MM.1S (cell line): ENCODE measurements at regions not wholly inside any gene's neighbourhood (a gene's known extent, or its start where the extent isn't known, plus 50 kb on each side); places are given as distances from the start of the nearest gene placed in this dataset.

Experiments used
- DNase-seq: peaks from one replicate; pipeline ENCODE4 v3.0.0-alpha.2; 2015
- H2AFZ ChIP-seq: fragments of 300-600 bp; sonication (generic); 2 replicates; pipeline ENCODE4 v1.6.0; 2016; ENCODE audit warnings: antibody characterized with exemption, low read length
- H3F3A ChIP-seq: fragments of 300-600 bp; sonication (generic); 2 replicates; pipeline ENCODE4 v1.6.1; 2016; ENCODE audit warnings: mild to moderate bottlenecking, antibody characterized with exemption, low read length, moderate library complexity, mixed read lengths; ENCODE audit not compliant: insufficient read depth
- H3K27ac ChIP-seq: fragments of 300-600 bp; sonication (generic); 2 replicates; pipeline ENCODE4 v1.5.1; 2016; ENCODE audit warnings: mild to moderate bottlenecking, low read length
- H3K27me3 ChIP-seq: fragments of 300-600 bp; sonication (generic); replicated peaks from 2 replicates; pipeline ENCODE4 v1.6.0; 2016; ENCODE audit warnings: low read length; ENCODE audit not compliant: insufficient read depth
- H3K36me3 ChIP-seq: fragments of 300-600 bp; sonication (generic); replicated peaks from 2 replicates; pipeline ENCODE4 v1.6.1; 2016; ENCODE audit warnings: mild to moderate bottlenecking, low read length, mixed read lengths; ENCODE audit not compliant: insufficient read depth
- H3K4me1 ChIP-seq: fragments of 300-600 bp; sonication (generic); 2 replicates; pipeline ENCODE4 v1.6.1; 2016; ENCODE audit warnings: low read length, mixed read lengths
- H3K4me2 ChIP-seq: fragments of 300-600 bp; sonication (generic); 2 replicates; pipeline ENCODE4 v1.6.0; 2016; ENCODE audit warnings: low read depth, low read length
- H3K4me3 ChIP-seq: fragments of 300-600 bp; sonication (generic); 2 replicates; pipeline ENCODE4 v1.5.1; 2016; ENCODE audit warnings: low read length, mixed read lengths
- H3K79me2 ChIP-seq: fragments of 300-600 bp; sonication (generic); 2 replicates; pipeline ENCODE4 v1.6.1; 2016; ENCODE audit warnings: mixed run types, low read length, mixed read lengths
- H3K9ac ChIP-seq: fragments of 300-600 bp; sonication (generic); 2 replicates; pipeline ENCODE4 v1.6.1; 2016; ENCODE audit warnings: low read length, mixed read lengths
- H3K9me2 ChIP-seq: fragments of 300-600 bp; sonication (generic); replicated peaks from 2 replicates; pipeline ENCODE4 v1.6.1; 2016; ENCODE audit warnings: mild to moderate bottlenecking, low read length, mixed read lengths; ENCODE audit not compliant: insufficient read depth
- H3K9me3 ChIP-seq: fragments of 300-600 bp; sonication (generic); replicated peaks from 2 replicates; pipeline ENCODE4 v1.6.1; 2016; ENCODE audit warnings: mild to moderate bottlenecking, low read length, mixed read lengths; ENCODE audit not compliant: insufficient read depth
- H4K20me1 ChIP-seq: fragments of 300-600 bp; sonication (generic); 2 replicates; pipeline ENCODE4 v1.6.1; 2016; ENCODE audit warnings: mild to moderate bottlenecking, low read length, moderate library complexity, mixed read lengths; ENCODE audit not compliant: insufficient read depth
- CTCF ChIP-seq: fragments of 300-600 bp; sonication (generic); IDR thresholded peaks from 2 replicates; pipeline ENCODE4 v1.5.1; 2016; ENCODE audit warnings: antibody characterized with exemption, low read length, mixed read lengths
- EZH2 ChIP-seq: fragments of 300-600 bp; sonication (generic); optimal IDR thresholded peaks from 2 replicates; pipeline ENCODE3; 2017; ENCODE audit warnings: low read depth, mild to moderate bottlenecking, antibody characterized with exemption, low read length, mixed read lengths
- EZH2phosphoT487 ChIP-seq: fragments of 300-600 bp; sonication (generic); IDR thresholded peaks from 2 replicates; pipeline ENCODE4 v1.6.1; 2018; ENCODE audit warnings: antibody characterized with exemption, low read length

GRCh38 chr17:77381185-77381700, 240.5 kb downstream of the SEC14L1 start:
- H3K4me2 ChIP-seq, result no peak overlapping the region
- H3F3A ChIP-seq, result no peaks in the 10 kb centered on the region
- no peaks in the 10 kb centered on the region for H3K36me3 ChIP-seq
- no peaks in the 10 kb centered on the region for H3K9me3 ChIP-seq
- H3K27me3 ChIP-seq, result no peaks in the 10 kb centered on the region
- no peak for TF ChIP-seq EZH2phosphoT487
- no peak for TF ChIP-seq EZH2
- no peak for TF ChIP-seq CTCF
- H3K79me2 ChIP-seq, result peaks cover 92% of the 10 kb centered on the region
- no peaks in the 10 kb centered on the region for H3K4me1 ChIP-seq
- H4K20me1 ChIP-seq, result no peaks in the 10 kb centered on the region; the same call in 1 of the 2 replicates
- DNase-seq, result no peak
- no peak overlapping the region for H2AFZ ChIP-seq
- H3K9ac ChIP-seq, result no peak overlapping the region
- H3K27ac ChIP-seq, result no peak overlapping the region
- H3K9me2 ChIP-seq, result no peaks in the 10 kb centered on the region
- no peak overlapping the region for H3K4me3 ChIP-seq

- Histone ChIP-seq H3K27me3 (no peaks in the 10 kb centered on the region), H3F3A (no peaks in the 10 kb centered on the region), H3K79me2 (peaks cover 92% of the 10 kb centered on the region), H3K4me2 (no peak overlapping the region), H3K36me3 (no peaks in the 10 kb centered on the region), H3K27ac (no peak overlapping the region), H3K9me3 (no peaks in the 10 kb centered on the region), H3K4me1 (no peaks in the 10 kb centered on the region), H2AFZ (no peak overlapping the region), H3K9me2 (no peaks in the 10 kb centered on the region), H3K9ac (no peak overlapping the region), H4K20me1 (no peaks in the 10 kb centered on the region; the same call in 1 of the 2 replicates), H3K4me3 (no peak overlapping the region)
- no peak for DNase-seq
- no peak for TF ChIP-seq EZH2
- no peak for TF ChIP-seq EZH2phosphoT487
- no peak for TF ChIP-seq CTCF
Observed at GRCh38 chr17:77381731-77382130, 241.0 kb downstream of the SEC14L1 start.

GRCh38 chr17:77382356-77382911, 241.7 kb downstream of the SEC14L1 start:
- peaks cover 92% of the 10 kb centered on the region for H3K79me2 ChIP-seq
- no peak overlapping the region for H2AFZ ChIP-seq
- no peak overlapping the region for H3K27ac ChIP-seq
- no peaks in the 10 kb centered on the region for H3K27me3 ChIP-seq
- H3K4me2 ChIP-seq, result no peak overlapping the region
- H3K4me1 ChIP-seq, result no peaks in the 10 kb centered on the region
- no peak overlapping the region for H3K9ac ChIP-seq
- TF ChIP-seq CTCF, result no peak
- no peak for TF ChIP-seq EZH2phosphoT487
- no peak for TF ChIP-seq EZH2
- H3K9me3 ChIP-seq, result no peaks in the 10 kb centered on the region
- H3F3A ChIP-seq, result no peaks in the 10 kb centered on the region
- no peaks in the 10 kb centered on the region; the same call in 1 of the 2 replicates for H4K20me1 ChIP-seq
- no peaks in the 10 kb centered on the region for H3K9me2 ChIP-seq
- H3K36me3 ChIP-seq, result no peaks in the 10 kb centered on the region
- DNase-seq, result no peak
- H3K4me3 ChIP-seq, result no peak overlapping the region
